Activated naive CD8-positive, alpha-beta T cell treated with anti-CD3 and anti-CD28 coated beads, Interleukin-2, amount 10 ng/mL, durations not matched to agents 7 days and 5 days (primary cell): ENCODE measurements at regions not wholly inside any gene's neighbourhood (a gene's known extent, or its start where the extent isn't known, plus 50 kb on each side); places are given as distances from the start of the nearest gene placed in this dataset.

Source experiments
- ATAC-seq: fragments of 150-1000 bp; cut with Tn5 transposase; one replicate; pipeline ENCODE4 v1.10.0; 2021; ENCODE audit warnings: low read depth, moderate library complexity
- POLR2A ChIA-PET: fragments of 350-600 bp; sonication (Branson Sonifier 250); formaldehyde crosslinking; loops from one replicate; lab custom pipeline; 2021; ENCODE audit warnings: antibody characterized with exemption; lab: Charles Lee
- DNase-seq: peaks from one replicate; pipeline ENCODE4 v3.0.0; 2021
- H3K27ac Mint-ChIP-seq: one replicate; pipeline ENCODE4 v1.8.0; 2022; ENCODE audit warnings: mild to moderate bottlenecking, mixed read lengths
- H3K27me3 Mint-ChIP-seq: one replicate; pipeline ENCODE4 v1.8.0; 2022; ENCODE audit warnings: mild to moderate bottlenecking, moderate library complexity, mixed read lengths
- H3K36me3 Mint-ChIP-seq: one replicate; pipeline ENCODE4 v1.8.0; 2021; ENCODE audit warnings: mild to moderate bottlenecking, mixed read lengths
- H3K4me1 Mint-ChIP-seq: one replicate; pipeline ENCODE4 v1.8.0; 2021; ENCODE audit warnings: mixed read lengths
- H3K4me3 Mint-ChIP-seq: one replicate; pipeline ENCODE4 v1.8.0; 2022; ENCODE audit warnings: mild to moderate bottlenecking, moderate library complexity, mixed read lengths
- H3K9me3 Mint-ChIP-seq: one replicate; pipeline ENCODE4 v1.8.0; 2021; ENCODE audit warnings: mixed read lengths

DNA sequence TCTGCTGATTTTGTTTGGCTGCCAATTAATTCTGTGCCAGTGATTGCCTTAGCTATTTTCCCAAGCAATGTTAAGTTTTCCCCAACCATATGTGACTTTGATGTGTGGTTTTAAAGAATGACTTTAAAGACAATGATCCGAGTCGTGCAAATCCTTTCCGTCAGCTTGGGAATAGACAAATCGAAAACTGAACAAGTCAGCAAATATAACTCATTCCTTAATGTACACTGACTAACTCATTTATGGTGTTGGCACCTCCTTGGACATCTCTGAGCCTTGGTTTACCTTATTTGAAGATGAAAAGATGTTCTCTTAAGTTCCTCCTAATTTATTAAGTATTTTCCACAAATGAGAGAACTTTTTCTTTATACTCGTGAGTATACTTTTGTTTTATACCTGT, 249.4 kb upstream of the SLCO3A1 start:
- no peaks in the 10 kb centered on the region for H3K4me1 Mint-ChIP-seq
- POLR2A ChIA-PET, result no interaction called here
- H3K27me3 Mint-ChIP-seq, result peaks cover 24% of the 10 kb centered on the region
- H3K36me3 Mint-ChIP-seq, result no peaks in the 10 kb centered on the region
- ATAC-seq (no peak), DNase-seq (no peak)
- H3K27ac Mint-ChIP-seq, result no peak overlapping the region
- no peaks in the 10 kb centered on the region for H3K9me3 Mint-ChIP-seq
- no peak overlapping the region for H3K4me3 Mint-ChIP-seq

DNA sequence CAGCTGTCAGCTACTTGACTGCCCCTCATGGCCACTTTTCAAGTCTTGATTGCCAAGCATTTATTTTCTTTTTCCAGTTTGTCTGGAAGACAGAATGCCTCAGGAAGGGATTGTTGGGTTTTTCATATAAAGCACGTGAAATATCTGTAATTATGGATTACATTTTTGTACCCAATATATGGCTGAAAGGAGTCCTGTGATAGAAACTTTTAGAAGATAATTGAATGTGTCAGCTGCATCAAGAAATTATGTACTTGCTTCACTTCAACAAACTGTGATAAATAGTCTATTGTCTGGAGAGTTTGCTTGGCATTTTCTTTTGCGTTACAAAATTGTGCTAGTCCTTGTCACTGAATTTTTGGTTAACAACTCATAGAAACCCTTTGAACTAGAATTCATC, 247.9 kb upstream of the SLCO3A1 start:
- POLR2A ChIA-PET, result no interaction called here
- Mint-ChIP-seq H3K9me3 (no peaks in the 10 kb centered on the region), H3K27me3 (peaks cover 20% of the 10 kb centered on the region), H3K36me3 (no peaks in the 10 kb centered on the region), H3K27ac (no peak overlapping the region), H3K4me1 (no peaks in the 10 kb centered on the region), H3K4me3 (no peak overlapping the region)
- ATAC-seq, result no peak
- DNase-seq, result no peak

DNA sequence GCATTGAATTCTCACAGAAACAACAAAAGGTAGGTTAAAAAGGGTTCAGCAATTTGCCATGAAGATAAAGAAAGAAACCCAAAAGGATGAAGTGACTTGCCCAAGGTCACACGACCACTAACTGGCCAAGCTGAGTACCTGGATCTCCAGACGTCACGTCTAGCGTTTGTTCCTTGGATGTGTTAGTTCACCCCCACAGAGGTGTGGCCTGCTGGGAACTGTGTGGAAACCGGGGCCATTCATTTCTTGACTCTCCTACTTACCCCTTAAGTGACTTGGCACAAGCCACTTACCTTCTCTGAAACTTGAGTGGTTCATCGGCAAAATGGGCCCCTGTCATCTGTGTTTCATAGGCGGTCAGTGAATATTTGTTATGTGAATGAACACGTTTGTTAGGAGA, 244.3 kb upstream of the SLCO3A1 start:
- H3K4me3 Mint-ChIP-seq, result no peak overlapping the region
- H3K36me3 Mint-ChIP-seq, result no peaks in the 10 kb centered on the region
- no peaks in the 10 kb centered on the region for H3K4me1 Mint-ChIP-seq
- H3K27ac Mint-ChIP-seq, result no peak overlapping the region
- POLR2A ChIA-PET, result no interaction called here
- H3K27me3 Mint-ChIP-seq, result peaks cover 16% of the 10 kb centered on the region
- DNase-seq (no peak), ATAC-seq (no peak)
- no peaks in the 10 kb centered on the region for H3K9me3 Mint-ChIP-seq

DNA sequence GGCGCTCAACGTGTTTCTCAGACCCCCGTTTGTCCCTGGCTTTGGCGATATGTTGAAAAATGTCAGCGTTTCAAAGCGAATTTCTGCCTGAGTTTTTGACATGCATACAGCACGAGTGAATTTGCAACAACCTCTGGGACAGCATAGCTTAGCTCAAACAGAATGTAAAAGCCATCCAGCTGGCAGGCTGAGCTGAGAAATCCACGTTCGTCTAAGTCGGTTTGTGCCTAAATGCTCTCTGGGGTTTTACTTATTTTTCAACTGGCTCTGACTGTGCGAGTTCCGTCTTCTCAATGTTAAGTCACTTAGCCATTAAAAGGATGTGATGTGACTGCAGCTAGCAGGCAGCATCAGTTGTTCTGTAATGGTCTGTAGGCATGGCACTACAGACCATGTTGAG, 243.5 kb upstream of the SLCO3A1 start:
- ATAC-seq, result no peak
- no peak overlapping the region for H3K4me3 Mint-ChIP-seq
- POLR2A ChIA-PET, result no interaction called here
- peaks cover 9% of the 10 kb centered on the region for H3K27me3 Mint-ChIP-seq
- H3K27ac Mint-ChIP-seq, result no peak overlapping the region
- no peaks in the 10 kb centered on the region for H3K9me3 Mint-ChIP-seq
- no peaks in the 10 kb centered on the region for H3K4me1 Mint-ChIP-seq
- H3K36me3 Mint-ChIP-seq, result no peaks in the 10 kb centered on the region
- no peak for DNase-seq

DNA sequence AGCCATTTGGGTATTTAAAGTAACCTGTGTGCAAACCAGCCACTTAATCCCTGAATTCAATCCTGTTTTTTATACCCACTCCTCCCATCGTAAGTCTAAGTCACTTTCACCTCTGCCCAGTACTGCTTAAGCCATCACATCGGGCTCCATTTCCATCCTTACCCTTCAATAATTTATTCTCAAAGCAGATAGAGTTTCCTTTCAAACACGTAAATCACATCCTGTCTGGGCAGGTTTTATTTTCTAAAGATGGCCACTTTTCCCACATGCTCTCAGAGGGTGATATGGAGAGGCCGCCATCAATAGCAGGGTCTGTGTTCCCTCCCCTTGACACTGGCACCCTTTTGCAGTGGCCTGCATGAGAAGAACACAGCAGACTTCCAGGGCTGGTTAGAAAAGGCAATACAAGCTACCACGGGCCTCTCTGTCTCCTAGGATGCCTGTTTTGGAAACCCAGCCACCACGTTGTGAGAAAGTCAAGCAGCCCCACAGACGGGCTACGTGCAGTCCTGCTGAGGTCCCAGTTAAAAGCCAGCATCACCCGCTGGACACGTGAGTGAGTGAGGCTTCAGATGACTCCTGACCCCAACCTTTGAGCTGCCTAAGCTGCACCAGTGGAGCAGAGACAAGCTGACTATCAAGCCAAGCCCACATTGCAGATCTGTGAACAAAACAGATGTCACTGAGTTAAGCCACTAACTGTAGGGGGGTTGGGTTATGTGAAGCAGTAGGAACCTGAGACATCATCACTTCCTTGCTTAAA, 241.8 kb upstream of the SLCO3A1 start:
- Mint-ChIP-seq H3K36me3 (no peaks in the 10 kb centered on the region), H3K27ac (no peak overlapping the region), H3K4me1 (no peaks in the 10 kb centered on the region), H3K9me3 (peaks cover 3% of the 10 kb centered on the region), H3K27me3 (peaks cover 10% of the 10 kb centered on the region), H3K4me3 (no peak overlapping the region)
- no peak for DNase-seq
- POLR2A ChIA-PET, result no interaction called here
- no peak for ATAC-seq

DNA sequence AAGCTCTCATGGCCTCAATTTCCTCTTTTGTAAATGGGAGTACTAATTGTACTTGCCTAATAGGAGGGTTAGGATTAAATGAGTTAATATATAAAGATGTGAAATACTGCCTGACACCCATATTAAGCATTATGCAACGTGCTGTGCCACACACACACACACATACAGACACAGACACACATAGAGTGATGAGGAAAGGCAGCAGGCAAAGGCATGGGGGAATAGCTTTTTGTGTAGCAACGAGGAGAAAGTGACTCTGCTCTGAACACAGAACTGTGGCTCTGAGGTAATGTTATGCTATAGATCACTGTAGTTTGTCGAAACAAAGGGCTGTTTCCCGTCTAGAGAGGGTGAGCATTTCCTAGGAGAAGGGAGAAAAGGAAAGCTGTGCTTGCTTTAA, 233.3 kb upstream of the SLCO3A1 start:
- no peak for ATAC-seq
- Mint-ChIP-seq H3K4me1 (no peaks in the 10 kb centered on the region), H3K4me3 (no peak overlapping the region), H3K27ac (no peak overlapping the region), H3K27me3 (peaks cover 21% of the 10 kb centered on the region), H3K36me3 (no peaks in the 10 kb centered on the region), H3K9me3 (peaks cover 4% of the 10 kb centered on the region)
- POLR2A ChIA-PET, result no interaction called here
- DNase-seq, result no peak

DNA sequence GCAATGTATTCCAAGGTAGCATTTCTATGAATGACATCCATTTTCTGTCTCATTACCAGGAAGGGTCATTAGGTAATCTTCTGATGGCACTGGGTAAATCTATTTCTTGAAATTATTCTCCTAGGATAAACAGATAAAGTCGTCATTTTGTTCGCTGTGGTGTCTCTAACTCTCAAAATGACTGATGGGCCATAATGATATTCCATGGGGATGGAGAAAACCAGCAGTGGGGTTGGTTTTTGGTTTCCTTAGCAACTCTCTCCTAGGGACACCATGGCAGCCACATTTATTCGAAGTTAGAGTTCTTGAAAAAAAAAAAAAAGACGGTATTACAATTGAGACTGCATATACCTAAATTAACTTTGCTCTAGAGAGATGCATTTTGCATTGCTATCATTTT, 231.3 kb upstream of the SLCO3A1 start:
- DNase-seq, result no peak
- Mint-ChIP-seq H3K27ac (no peak overlapping the region), H3K27me3 (peaks cover 19% of the 10 kb centered on the region), H3K9me3 (peaks cover 1% of the 10 kb centered on the region), H3K36me3 (no peaks in the 10 kb centered on the region), H3K4me3 (no peak overlapping the region), H3K4me1 (no peaks in the 10 kb centered on the region)
- ATAC-seq, result no peak
- POLR2A ChIA-PET, result no interaction called here

DNA sequence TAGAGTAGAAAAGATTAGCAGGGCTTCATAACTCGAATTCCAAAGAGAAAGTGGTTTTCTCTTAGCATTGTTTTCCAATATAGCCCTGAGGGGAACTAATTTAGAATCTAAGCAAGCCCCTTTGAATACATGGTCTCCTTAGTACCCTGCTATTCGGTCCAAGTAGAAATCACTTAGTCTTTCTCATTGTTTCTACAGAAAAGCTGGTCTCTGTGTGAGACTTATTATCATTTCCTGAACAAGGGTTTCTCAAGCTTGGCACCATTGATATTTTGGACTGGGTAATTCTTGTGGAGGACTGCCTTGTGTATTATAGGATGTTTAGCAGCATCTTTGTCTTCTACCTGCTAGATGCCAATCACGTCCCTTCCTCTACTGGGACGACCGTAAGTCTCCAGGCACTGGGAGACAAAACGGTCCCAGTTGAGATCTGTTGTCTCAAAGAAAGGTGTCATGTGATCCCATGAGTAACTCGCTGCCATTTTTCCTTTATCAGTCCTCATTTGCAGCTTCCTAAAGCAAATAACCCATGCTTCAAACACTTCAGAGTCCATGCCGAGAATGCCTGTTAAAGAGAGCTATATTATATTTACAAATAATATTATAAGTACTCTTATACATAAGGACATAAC, 230.7 kb upstream of the SLCO3A1 start:
- Mint-ChIP-seq H3K27me3 (peaks cover 19% of the 10 kb centered on the region), H3K4me1 (no peaks in the 10 kb centered on the region), H3K4me3 (no peak overlapping the region), H3K36me3 (no peaks in the 10 kb centered on the region), H3K27ac (no peak overlapping the region), H3K9me3 (peaks cover 1% of the 10 kb centered on the region)
- no peak for DNase-seq
- POLR2A ChIA-PET, result no interaction called here
- no peak for ATAC-seq

DNA sequence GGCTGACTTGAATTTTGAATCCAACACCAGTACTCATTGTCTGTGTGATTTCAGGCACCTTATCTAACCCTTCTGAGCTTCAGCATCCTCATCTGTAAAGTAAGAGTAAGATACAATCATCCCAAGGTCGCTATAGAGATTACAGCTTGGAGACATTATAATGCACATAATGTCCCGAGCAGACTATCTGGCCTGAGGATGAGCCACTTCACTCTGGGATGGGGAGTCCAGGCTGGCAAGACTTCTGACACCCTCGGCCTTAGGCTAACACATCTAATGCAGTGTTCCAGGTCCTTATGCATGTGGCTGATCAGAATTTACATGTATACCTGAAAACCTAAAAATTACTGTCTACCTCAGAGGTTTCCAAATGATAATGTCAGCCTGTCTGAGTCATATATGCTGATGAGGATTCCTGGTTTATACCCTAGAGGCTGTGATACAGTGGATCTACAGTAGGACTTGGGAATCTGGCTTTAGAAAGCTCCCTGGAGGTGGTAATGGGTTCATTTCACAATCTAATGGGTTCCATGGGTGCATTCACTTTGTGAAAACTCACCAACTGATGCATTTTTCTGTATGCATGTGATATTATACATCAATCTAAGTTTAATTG, 229.0 kb upstream of the SLCO3A1 start:
- DNase-seq, result no peak
- H3K4me1 Mint-ChIP-seq, result no peaks in the 10 kb centered on the region
- H3K36me3 Mint-ChIP-seq, result no peaks in the 10 kb centered on the region
- POLR2A ChIA-PET, result no interaction called here
- ATAC-seq, result no peak
- H3K27ac Mint-ChIP-seq, result no peak overlapping the region
- no peak overlapping the region for H3K4me3 Mint-ChIP-seq
- H3K9me3 Mint-ChIP-seq, result no peaks in the 10 kb centered on the region
- H3K27me3 Mint-ChIP-seq, result peaks cover 19% of the 10 kb centered on the region

DNA sequence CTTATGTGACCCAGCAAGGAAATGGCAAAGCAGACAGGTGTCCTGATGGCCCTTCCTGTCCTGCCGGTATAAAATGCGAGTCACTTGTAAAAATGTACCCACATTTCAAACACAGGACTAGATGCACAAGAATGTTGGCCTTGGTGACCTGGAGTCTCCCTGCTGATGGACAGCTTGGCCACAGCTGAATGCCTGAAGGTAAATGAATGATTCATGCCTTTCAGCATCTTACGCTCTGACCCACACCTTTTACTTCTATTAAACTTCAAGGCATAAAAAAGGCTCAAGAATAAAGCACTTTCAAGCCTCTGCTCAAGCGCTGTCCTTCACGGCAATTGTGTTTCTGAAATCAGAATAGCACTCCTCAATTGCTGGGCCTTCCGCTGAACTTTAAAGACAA, 228.0 kb upstream of the SLCO3A1 start:
- no peak for ATAC-seq
- Mint-ChIP-seq H3K4me1 (no peaks in the 10 kb centered on the region), H3K36me3 (no peaks in the 10 kb centered on the region), H3K9me3 (no peaks in the 10 kb centered on the region), H3K4me3 (no peak overlapping the region), H3K27ac (no peak overlapping the region), H3K27me3 (peaks cover 13% of the 10 kb centered on the region)
- DNase-seq, result no peak
- POLR2A ChIA-PET, result no interaction called here

DNA sequence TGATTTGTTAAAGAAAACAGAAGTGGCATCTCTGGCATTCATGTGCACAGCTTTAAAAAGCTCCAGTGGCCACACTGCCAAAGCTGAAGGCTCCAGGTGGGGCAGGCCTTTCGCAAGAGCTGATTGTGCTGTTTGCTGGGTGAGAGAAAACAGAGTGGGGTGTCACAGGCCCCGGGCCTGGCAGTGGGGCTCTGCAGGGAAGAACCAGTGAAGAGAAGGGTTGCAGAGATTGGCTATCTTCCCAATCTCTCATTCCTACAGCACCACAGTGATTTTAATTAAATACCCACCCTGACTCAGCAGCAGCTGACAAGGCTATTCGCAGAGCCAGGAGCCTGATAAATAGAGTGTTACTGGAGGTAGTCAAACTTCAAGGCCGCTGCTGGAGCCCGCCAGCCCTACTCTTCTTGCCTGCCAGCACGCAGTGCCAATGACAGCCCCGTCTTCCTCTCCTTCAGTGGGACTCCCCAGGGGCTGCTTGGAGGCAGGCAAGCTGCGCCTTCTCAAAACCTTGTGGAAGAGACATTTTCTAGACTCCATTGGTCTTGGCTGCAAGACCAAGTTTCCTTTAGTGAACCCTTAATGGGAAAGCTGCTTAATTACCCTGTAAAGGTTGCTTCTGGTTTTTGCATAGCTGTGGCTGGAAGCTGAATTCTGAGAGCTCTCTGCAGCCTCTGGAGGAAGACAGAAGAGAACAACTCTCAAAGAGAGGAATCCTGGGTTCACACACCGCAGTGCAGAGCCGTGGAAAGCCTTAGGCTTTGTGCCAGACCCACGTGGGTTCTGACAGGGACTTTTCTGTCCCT, 225.8 kb upstream of the SLCO3A1 start:
- Mint-ChIP-seq H3K27ac (no peak overlapping the region), H3K4me1 (no peaks in the 10 kb centered on the region), H3K4me3 (no peak overlapping the region), H3K36me3 (no peaks in the 10 kb centered on the region), H3K27me3 (no peaks in the 10 kb centered on the region), H3K9me3 (no peaks in the 10 kb centered on the region)
- ATAC-seq (no peak), DNase-seq (no peak)
- POLR2A ChIA-PET, result no interaction called here

DNA sequence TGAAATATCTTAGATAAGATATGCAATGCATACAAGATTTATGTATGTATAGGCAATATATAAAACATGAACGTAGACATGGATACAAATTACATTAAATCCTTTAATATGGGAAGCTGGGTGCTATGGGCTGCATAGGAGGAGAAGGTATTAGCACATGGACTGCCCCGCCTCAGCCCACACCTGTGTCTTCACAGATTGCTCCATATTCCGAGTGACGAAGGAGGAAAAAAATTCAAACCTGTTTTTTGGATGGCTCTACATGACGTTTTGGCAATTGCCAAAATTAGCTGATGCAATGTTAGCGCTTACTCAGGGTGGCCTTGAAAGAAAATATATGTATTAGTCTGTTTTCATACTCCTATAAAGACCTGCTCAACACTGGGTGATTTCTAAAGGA, 223.4 kb upstream of the SLCO3A1 start:
- ATAC-seq (no peak), DNase-seq (no peak)
- no peaks in the 10 kb centered on the region for H3K36me3 Mint-ChIP-seq
- H3K27me3 Mint-ChIP-seq, result peaks cover 1% of the 10 kb centered on the region
- no peaks in the 10 kb centered on the region for H3K9me3 Mint-ChIP-seq
- no peak overlapping the region for H3K4me3 Mint-ChIP-seq
- POLR2A ChIA-PET, result no interaction called here
- H3K4me1 Mint-ChIP-seq, result no peaks in the 10 kb centered on the region
- no peak overlapping the region for H3K27ac Mint-ChIP-seq

DNA sequence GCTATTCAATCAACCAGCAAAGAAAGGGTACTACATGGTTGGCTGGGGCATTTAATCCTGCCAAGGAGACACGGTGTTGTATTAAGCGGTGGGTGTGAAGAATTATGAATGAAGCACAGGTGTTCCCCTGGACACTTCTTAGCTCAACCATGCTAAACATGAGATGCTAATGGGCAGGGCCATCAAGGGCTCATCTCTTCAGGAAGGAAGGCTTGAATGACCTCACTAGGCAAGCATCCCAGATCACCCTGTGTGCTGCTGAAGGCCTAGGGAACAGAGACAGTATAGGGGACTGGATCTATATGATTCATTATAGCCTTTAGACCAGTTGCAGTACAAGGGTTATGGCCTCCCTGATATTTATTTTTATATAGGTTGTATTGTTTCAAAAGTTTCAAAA, 221.3 kb upstream of the SLCO3A1 start:
- Mint-ChIP-seq H3K4me1 (no peaks in the 10 kb centered on the region), H3K36me3 (no peaks in the 10 kb centered on the region), H3K4me3 (no peak overlapping the region), H3K9me3 (peaks cover 1% of the 10 kb centered on the region), H3K27me3 (peaks cover 3% of the 10 kb centered on the region), H3K27ac (no peak overlapping the region)
- POLR2A ChIA-PET, result no interaction called here
- DNase-seq (no peak), ATAC-seq (no peak)
